Upper lobe of left lung (tissue), 4 donors: ENCODE measurements at regions not wholly inside any gene's neighbourhood (a gene's known extent, or its start where the extent isn't known, plus 50 kb on each side); places are given as distances from the start of the nearest gene placed in this dataset.

Experiments
- EP300 ChIP-seq, 4 donors: sonication (generic); formaldehyde crosslinking; IDR thresholded peaks; one replicate each; pipeline ENCODE4 v1.5.1; 2017; ENCODE audit warnings: antibody characterized with exemption in 4 of 4, control low read depth in 2 of 4
- TF ChIP-seq, protein P1 (sequence below), 6 experiments: fragments of 450-650 bp in 4 of 6; fragments of 200-600 bp in 2 of 6; sonication (generic) in 2 of 6; IDR thresholded peaks; one replicate each; pipeline ENCODE4 v1.5.1; 2016 to 2019; ENCODE audit warnings: antibody characterized with exemption in 6 of 6

DNA sequence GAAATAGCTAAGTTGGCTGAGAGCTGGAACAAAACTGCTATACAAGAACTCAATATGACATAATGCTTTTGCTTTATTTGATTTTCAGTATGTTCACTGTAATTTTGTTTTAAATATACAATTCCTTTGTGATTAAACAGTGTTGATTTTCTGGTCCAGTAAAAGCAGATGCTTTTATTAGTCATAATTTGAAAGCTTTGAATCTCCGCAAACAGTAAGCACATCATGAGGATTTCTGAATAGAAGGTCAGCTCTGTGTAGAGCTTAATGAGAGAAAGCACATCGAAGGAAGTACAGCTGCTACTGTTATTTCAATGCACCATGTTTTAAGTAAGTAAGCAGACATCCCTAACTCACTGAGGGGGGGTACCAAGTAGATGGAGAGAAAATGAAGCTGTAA lies 701.3 kb upstream of the ACO1 start:
- TF ChIP-seq, protein P1, sequence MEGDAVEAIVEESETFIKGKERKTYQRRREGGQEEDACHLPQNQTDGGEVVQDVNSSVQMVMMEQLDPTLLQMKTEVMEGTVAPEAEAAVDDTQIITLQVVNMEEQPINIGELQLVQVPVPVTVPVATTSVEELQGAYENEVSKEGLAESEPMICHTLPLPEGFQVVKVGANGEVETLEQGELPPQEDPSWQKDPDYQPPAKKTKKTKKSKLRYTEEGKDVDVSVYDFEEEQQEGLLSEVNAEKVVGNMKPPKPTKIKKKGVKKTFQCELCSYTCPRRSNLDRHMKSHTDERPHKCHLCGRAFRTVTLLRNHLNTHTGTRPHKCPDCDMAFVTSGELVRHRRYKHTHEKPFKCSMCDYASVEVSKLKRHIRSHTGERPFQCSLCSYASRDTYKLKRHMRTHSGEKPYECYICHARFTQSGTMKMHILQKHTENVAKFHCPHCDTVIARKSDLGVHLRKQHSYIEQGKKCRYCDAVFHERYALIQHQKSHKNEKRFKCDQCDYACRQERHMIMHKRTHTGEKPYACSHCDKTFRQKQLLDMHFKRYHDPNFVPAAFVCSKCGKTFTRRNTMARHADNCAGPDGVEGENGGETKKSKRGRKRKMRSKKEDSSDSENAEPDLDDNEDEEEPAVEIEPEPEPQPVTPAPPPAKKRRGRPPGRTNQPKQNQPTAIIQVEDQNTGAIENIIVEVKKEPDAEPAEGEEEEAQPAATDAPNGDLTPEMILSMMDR (IDR thresholded peaks at IDR 0.05): no peak
- TF ChIP-seq EP300 (IDR thresholded peaks at IDR 0.05): no peak
